ENCODE measurements at regions not wholly inside any gene's neighbourhood (a gene's known extent, or its start where the extent isn't known, plus 50 kb on each side); places are given as distances from the start of the nearest gene placed in this dataset.

DNA sequence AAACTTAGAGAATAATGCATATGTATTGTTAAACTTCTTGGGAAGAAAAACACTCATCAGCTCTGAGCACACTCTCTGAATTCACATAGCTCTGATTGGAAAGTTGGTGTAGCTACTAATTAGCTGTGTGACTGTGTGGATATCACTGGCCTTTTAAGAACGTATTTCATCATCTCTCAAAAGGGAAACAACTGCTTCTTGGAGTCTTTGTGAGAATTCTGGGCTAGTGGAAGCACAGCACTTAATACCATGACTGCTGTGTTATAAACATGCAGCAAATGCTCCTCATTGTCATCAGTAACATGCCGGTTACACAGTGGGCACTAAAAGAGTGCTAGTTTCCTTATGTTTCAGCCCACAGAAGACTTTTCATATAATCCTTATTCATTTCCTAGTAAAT, 220.9 kb upstream of the CSNK1A1L start:
- TF ChIP-seq POLR2AphosphoS5 (IDR thresholded peaks at IDR 0.05; ENCODE audit: low read depth, low read length): no peak
- TF ChIP-seq, protein P1, sequence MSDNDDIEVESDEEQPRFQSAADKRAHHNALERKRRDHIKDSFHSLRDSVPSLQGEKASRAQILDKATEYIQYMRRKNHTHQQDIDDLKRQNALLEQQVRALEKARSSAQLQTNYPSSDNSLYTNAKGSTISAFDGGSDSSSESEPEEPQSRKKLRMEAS (IDR thresholded peaks at IDR 0.05): no peak
- no peak for TF ChIP-seq EGR1 (IDR thresholded peaks at IDR 0.05; ENCODE audit: low read depth)
- TF ChIP-seq POLR2A (IDR thresholded peaks at IDR 0.05; ENCODE audit: borderline replicate concordance, extremely low read depth, insufficient read depth, insufficient read length): no peak
- TF ChIP-seq, protein P2, sequence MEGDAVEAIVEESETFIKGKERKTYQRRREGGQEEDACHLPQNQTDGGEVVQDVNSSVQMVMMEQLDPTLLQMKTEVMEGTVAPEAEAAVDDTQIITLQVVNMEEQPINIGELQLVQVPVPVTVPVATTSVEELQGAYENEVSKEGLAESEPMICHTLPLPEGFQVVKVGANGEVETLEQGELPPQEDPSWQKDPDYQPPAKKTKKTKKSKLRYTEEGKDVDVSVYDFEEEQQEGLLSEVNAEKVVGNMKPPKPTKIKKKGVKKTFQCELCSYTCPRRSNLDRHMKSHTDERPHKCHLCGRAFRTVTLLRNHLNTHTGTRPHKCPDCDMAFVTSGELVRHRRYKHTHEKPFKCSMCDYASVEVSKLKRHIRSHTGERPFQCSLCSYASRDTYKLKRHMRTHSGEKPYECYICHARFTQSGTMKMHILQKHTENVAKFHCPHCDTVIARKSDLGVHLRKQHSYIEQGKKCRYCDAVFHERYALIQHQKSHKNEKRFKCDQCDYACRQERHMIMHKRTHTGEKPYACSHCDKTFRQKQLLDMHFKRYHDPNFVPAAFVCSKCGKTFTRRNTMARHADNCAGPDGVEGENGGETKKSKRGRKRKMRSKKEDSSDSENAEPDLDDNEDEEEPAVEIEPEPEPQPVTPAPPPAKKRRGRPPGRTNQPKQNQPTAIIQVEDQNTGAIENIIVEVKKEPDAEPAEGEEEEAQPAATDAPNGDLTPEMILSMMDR (IDR thresholded peaks at IDR 0.05 in 2 of 3, conservative IDR thresholded peaks at IDR 0.05 in 1 of 3; ENCODE audit: borderline replicate concordance in 1 of 3, insufficient read depth in 1 of 3, low read depth in 2 of 3, low read length in 2 of 3): no peak
- TF ChIP-seq CEBPB (IDR thresholded peaks at IDR 0.05; ENCODE audit: low read depth): no peak
- no peak for TF ChIP-seq EZH2 (IDR thresholded peaks at IDR 0.05)
- TF ChIP-seq YY1 (IDR thresholded peaks at IDR 0.05; ENCODE audit: extremely low read depth, insufficient replicate concordance, low read depth, low read length): no peak
- TF ChIP-seq, protein P3, sequence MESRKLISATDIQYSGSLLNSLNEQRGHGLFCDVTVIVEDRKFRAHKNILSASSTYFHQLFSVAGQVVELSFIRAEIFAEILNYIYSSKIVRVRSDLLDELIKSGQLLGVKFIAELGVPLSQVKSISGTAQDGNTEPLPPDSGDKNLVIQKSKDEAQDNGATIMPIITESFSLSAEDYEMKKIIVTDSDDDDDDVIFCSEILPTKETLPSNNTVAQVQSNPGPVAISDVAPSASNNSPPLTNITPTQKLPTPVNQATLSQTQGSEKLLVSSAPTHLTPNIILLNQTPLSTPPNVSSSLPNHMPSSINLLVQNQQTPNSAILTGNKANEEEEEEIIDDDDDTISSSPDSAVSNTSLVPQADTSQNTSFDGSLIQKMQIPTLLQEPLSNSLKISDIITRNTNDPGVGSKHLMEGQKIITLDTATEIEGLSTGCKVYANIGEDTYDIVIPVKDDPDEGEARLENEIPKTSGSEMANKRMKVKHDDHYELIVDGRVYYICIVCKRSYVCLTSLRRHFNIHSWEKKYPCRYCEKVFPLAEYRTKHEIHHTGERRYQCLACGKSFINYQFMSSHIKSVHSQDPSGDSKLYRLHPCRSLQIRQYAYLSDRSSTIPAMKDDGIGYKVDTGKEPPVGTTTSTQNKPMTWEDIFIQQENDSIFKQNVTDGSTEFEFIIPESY (IDR thresholded peaks at IDR 0.05; ENCODE audit: extremely low read depth, insufficient replicate concordance, low read length): no peak
- TF ChIP-seq, protein P4, sequence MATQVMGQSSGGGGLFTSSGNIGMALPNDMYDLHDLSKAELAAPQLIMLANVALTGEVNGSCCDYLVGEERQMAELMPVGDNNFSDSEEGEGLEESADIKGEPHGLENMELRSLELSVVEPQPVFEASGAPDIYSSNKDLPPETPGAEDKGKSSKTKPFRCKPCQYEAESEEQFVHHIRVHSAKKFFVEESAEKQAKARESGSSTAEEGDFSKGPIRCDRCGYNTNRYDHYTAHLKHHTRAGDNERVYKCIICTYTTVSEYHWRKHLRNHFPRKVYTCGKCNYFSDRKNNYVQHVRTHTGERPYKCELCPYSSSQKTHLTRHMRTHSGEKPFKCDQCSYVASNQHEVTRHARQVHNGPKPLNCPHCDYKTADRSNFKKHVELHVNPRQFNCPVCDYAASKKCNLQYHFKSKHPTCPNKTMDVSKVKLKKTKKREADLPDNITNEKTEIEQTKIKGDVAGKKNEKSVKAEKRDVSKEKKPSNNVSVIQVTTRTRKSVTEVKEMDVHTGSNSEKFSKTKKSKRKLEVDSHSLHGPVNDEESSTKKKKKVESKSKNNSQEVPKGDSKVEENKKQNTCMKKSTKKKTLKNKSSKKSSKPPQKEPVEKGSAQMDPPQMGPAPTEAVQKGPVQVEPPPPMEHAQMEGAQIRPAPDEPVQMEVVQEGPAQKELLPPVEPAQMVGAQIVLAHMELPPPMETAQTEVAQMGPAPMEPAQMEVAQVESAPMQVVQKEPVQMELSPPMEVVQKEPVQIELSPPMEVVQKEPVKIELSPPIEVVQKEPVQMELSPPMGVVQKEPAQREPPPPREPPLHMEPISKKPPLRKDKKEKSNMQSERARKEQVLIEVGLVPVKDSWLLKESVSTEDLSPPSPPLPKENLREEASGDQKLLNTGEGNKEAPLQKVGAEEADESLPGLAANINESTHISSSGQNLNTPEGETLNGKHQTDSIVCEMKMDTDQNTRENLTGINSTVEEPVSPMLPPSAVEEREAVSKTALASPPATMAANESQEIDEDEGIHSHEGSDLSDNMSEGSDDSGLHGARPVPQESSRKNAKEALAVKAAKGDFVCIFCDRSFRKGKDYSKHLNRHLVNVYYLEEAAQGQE (IDR thresholded peaks at IDR 0.05; ENCODE audit: low read depth): no peak
- TF ChIP-seq ZNF274 (IDR thresholded peaks at IDR 0.05; ENCODE audit: low read depth, low read length): no peak
- no peak for TF ChIP-seq RAD21 (IDR thresholded peaks at IDR 0.05; ENCODE audit: low read depth)

Measured in HCT116 (cell line).